IMR-90 (cell line): ENCODE measurements at regions not wholly inside any gene's neighbourhood (a gene's known extent, or its start where the extent isn't known, plus 50 kb on each side); places are given as distances from the start of the nearest gene placed in this dataset.

Experiments
- ATAC-seq: fragments of 200-7000 bp; cut with Tn5 transposase; 2 replicates; pipeline ENCODE4 v1.9.1; 2020; ENCODE audit warnings: low read depth, mild to moderate bottlenecking, moderate library complexity
- BruUV-seq: library from RNA; stranded (reverse); fragments of 400-500 nt; replicated peaks from 2 replicates; lab custom pipeline; 2021; lab: Mats Ljungman, UMichigan
- CTCF ChIA-PET: fragments of 300-600 bp; formaldehyde crosslinking; extraction: SDS; loops from one replicate; lab custom pipeline; 2021; ENCODE audit warnings: antibody characterized with exemption; lab: Yijun Ruan, JAX
- POLR2A ChIA-PET: fragments of 300-600 bp; sonication (Branson Sonifier 250); formaldehyde crosslinking; loops from one replicate; lab custom pipeline; 2022; ENCODE audit warnings: antibody characterized with exemption; ENCODE audit not compliant: unreplicated experiment; lab: Charles Lee
- DNase-seq: peaks from one replicate; pipeline ENCODE4 v3.0.0; 2013
- H2AFZ ChIP-seq: replicated peaks from 2 replicates; pipeline ENCODE3; 2013; ENCODE audit warnings: low read length, mild to moderate bottlenecking; ENCODE audit not compliant: poor library complexity
- H2AK5ac ChIP-seq: 2 replicates; pipeline ENCODE4 v1.6.1; 2013; ENCODE audit warnings: low read depth, low read length, inconsistent platforms
- H2AK9ac ChIP-seq: replicated peaks from 2 replicates; pipeline ENCODE3; 2013; ENCODE audit warnings: mild to moderate bottlenecking, low read depth, low read length, moderate library complexity; ENCODE audit not compliant: poor library complexity
- H2BK120ac ChIP-seq: 2 replicates; pipeline ENCODE4 v1.6.1; 2013; ENCODE audit warnings: low read depth, low read length, inconsistent platforms
- H2BK15ac ChIP-seq: 3 replicates; pipeline ENCODE4 v1.6.1; 2013; ENCODE audit warnings: low read depth, low read length, inconsistent platforms
- H2BK20ac ChIP-seq: 2 replicates; pipeline ENCODE4 v1.6.1; 2013; ENCODE audit warnings: low read depth, mild to moderate bottlenecking, inconsistent platforms, low read length, moderate library complexity
- H2BK5ac ChIP-seq: 2 replicates; pipeline ENCODE4 v1.6.1; 2013; ENCODE audit warnings: mild to moderate bottlenecking, low read depth, low read length, inconsistent platforms; ENCODE audit not compliant: poor library complexity, severe bottlenecking
- H3K14ac ChIP-seq: replicated peaks from 2 replicates; pipeline ENCODE4 v1.6.1; 2013; ENCODE audit warnings: low read depth, low read length, inconsistent platforms
- H3K18ac ChIP-seq: 2 replicates; pipeline ENCODE4 v1.6.1; 2013; ENCODE audit warnings: low read depth, low read length, control low read depth
- H3K23ac ChIP-seq: 2 replicates; pipeline ENCODE4 v1.6.1; 2013; ENCODE audit warnings: low read depth, low read length, inconsistent platforms
- H3K27ac ChIP-seq: 2 replicates; pipeline ENCODE4 v1.5.1; 2013; ENCODE audit warnings: mild to moderate bottlenecking, control low read depth, low read length; ENCODE audit not compliant: insufficient read depth
- H3K27me3 ChIP-seq: 2 replicates; pipeline ENCODE4 v1.6.1; 2013; ENCODE audit warnings: low read length; ENCODE audit not compliant: control insufficient read depth, insufficient read depth
- H3K36me3 ChIP-seq: 2 replicates; pipeline ENCODE4 v1.6.1; 2013; ENCODE audit warnings: low read length, mixed read lengths; ENCODE audit not compliant: control insufficient read depth, insufficient read depth
- H3K4ac ChIP-seq: 2 replicates; pipeline ENCODE4 v1.6.1; 2013; ENCODE audit warnings: low read depth, low read length, inconsistent platforms
- H3K4me1 ChIP-seq: 2 replicates; pipeline ENCODE4 v1.6.1; 2013; ENCODE audit warnings: low read length, mixed read lengths; ENCODE audit not compliant: control insufficient read depth, insufficient read depth
- H3K4me2 ChIP-seq: 2 replicates; pipeline ENCODE4 v1.6.1; 2013; ENCODE audit warnings: low read depth, mild to moderate bottlenecking, control low read depth, low read length, moderate library complexity
- H3K4me3 ChIP-seq: 2 replicates; pipeline ENCODE4 v1.5.1; 2013; ENCODE audit warnings: low read depth, mild to moderate bottlenecking, control low read depth, low read length, moderate library complexity; ENCODE audit not compliant: insufficient read depth
- H3K56ac ChIP-seq: 2 replicates; pipeline ENCODE4 v1.6.1; 2013; ENCODE audit warnings: low read length, inconsistent platforms; ENCODE audit not compliant: insufficient read depth; ENCODE audit errors: extremely low read depth
- H3K79me1 ChIP-seq, 2 experiments: 2 replicates each; pipeline ENCODE4 v1.6.1; 2013; ENCODE audit warnings: low read length in 2 of 2, inconsistent platforms in 1 of 2, low read depth in 1 of 2
- H3K9ac ChIP-seq: 2 replicates; pipeline ENCODE4 v1.6.1; 2013; ENCODE audit warnings: low read depth, low read length, control low read depth
- H3K9me1 ChIP-seq: 2 replicates; pipeline ENCODE4 v1.6.1; 2013; ENCODE audit warnings: low read length, inconsistent platforms; ENCODE audit not compliant: insufficient read depth
- H3K9me3 ChIP-seq: 2 replicates; pipeline ENCODE4 v1.6.1; 2013; ENCODE audit warnings: low read length; ENCODE audit not compliant: control insufficient read depth, insufficient read depth
- H4K20me1 ChIP-seq: 2 replicates; pipeline ENCODE4 v1.6.1; 2013; ENCODE audit warnings: low read length, inconsistent platforms; ENCODE audit not compliant: insufficient read depth
- H4K5ac ChIP-seq: 2 replicates; pipeline ENCODE4 v1.6.1; 2013; ENCODE audit warnings: mild to moderate bottlenecking, low read depth, low read length, control low read depth
- H4K8ac ChIP-seq, 2 experiments: 2 replicates each; pipeline ENCODE4 v1.6.1; 2013; ENCODE audit warnings: low read depth in 2 of 2, low read length in 2 of 2, control low read depth in 1 of 2, inconsistent platforms in 1 of 2
- H4K91ac ChIP-seq: 2 replicates; pipeline ENCODE4 v1.6.1; 2013; ENCODE audit warnings: low read depth, low read length, inconsistent platforms; ENCODE audit not compliant: insufficient read depth
- BHLHE40 ChIP-seq: fragments of 150-350 bp; IDR thresholded peaks from 2 replicates; pipeline ENCODE4 v1.6.1; 2016; ENCODE audit warnings: mild to moderate bottlenecking, low read depth, low read length
- CHD1 ChIP-seq: IDR thresholded peaks from 2 replicates; pipeline ENCODE4 v1.6.1; 2012; ENCODE audit warnings: low read depth, low read length, improper control_type of control experiment
- FOS ChIP-seq: fragments of 150-350 bp; IDR thresholded peaks from 2 replicates; pipeline ENCODE4 v1.6.1; 2016; ENCODE audit warnings: low read depth, low read length
- MXI1 ChIP-seq: IDR thresholded peaks from 2 replicates; pipeline ENCODE4 v1.6.1; 2012; ENCODE audit warnings: low read depth, mild to moderate bottlenecking, low read length, moderate library complexity, borderline replicate concordance
- NFE2L2 ChIP-seq: fragments of 150-350 bp; IDR thresholded peaks from 2 replicates; pipeline ENCODE4 v1.6.1; 2016; ENCODE audit warnings: low read depth, mild to moderate bottlenecking, low read length
- RAD21 ChIP-seq: IDR thresholded peaks from 2 replicates; pipeline ENCODE4 v1.6.1; 2012; ENCODE audit warnings: low read length, improper control_type of control experiment
- RCOR1 ChIP-seq: IDR thresholded peaks from 2 replicates; pipeline ENCODE4 v1.6.1; 2012; ENCODE audit warnings: mild to moderate bottlenecking, low read length, improper control_type of control experiment; ENCODE audit not compliant: insufficient replicate concordance
- RFX5 ChIP-seq: IDR thresholded peaks from 2 replicates; pipeline ENCODE4 v1.8.0; 2012; ENCODE audit warnings: low read depth, mild to moderate bottlenecking, low read length, moderate library complexity
- WGBS, 2 experiments: methylation state at CpG; one replicate each; pipeline versions ENCODE4 v1.1.5 to v1.1.7; 2013; ENCODE audit warnings: missing lambda C conversion rate in 2 of 2; ENCODE audit not compliant: insufficient read length in 1 of 2; ENCODE audit errors: extremely low coverage in 2 of 2; 5-methylcytosine and 5-hydroxymethylcytosine counted together
- dilution Hi-C: fragments of 300-500 bp; cut with HindIII; formaldehyde crosslinking; loops from one replicate; pipeline ENCODE4 v1.14.3; 2018; ENCODE audit warnings: low sequenced_read_pairs; ENCODE audit not compliant: unreplicated experiment
- in situ Hi-C: fragments of 300-500 bp; cut with MboI; formaldehyde crosslinking; loops from 3 replicates; pipeline ENCODE4 v1.14.3; 2019; ENCODE audit warnings: low sequenced_read_pairs, inconsistent platforms, mixed read lengths
- intact Hi-C: fragments of 100-400 bp; cut with micrococcal nuclease; formaldehyde crosslinking; loops from 2 replicates; pipeline ENCODE4 v1.10.0; 2022
- TF ChIP-seq, protein P1 (sequence below): fragments of 150-350 bp; IDR thresholded peaks from 2 replicates; pipeline ENCODE4 v1.6.1; 2016; ENCODE audit warnings: low read depth, mild to moderate bottlenecking, low read length, moderate library complexity, borderline replicate concordance
- TF ChIP-seq, protein P2 (sequence below): fragments of 150-350 bp; IDR thresholded peaks from 2 replicates; pipeline ENCODE4 v1.6.1; 2017; ENCODE audit warnings: mild to moderate bottlenecking, antibody characterized with exemption, low read length, low read depth

DNA sequence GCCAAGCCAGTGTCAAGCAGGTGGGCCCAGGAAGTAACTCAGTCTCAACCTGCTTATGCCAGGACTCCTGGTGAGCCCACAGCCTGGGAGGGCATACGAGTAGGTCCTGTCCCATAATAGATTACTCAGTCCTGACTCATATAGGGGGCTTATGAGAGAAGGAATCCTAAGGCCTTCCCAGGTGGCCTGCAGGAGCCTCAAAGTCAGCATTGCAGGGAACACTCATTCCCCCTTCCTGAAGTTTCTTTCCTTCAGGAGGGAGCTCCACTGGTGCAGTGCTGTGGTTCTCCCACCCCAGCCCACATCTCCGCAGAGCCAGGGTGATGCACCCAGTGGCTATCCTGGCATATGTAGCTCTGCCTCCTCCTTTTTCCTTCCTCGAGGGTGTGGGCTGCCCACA is 137.3 kb downstream of the ZIC5 start:
- no peak overlapping the region for H2AK9ac ChIP-seq
- no peaks in the 10 kb centered on the region for H3K9me3 ChIP-seq
- H3K9me1 ChIP-seq, result no peaks in the 10 kb centered on the region
- no peak overlapping the region for H3K56ac ChIP-seq
- H2BK20ac ChIP-seq, result no peak overlapping the region
- TF ChIP-seq, protein P1, sequence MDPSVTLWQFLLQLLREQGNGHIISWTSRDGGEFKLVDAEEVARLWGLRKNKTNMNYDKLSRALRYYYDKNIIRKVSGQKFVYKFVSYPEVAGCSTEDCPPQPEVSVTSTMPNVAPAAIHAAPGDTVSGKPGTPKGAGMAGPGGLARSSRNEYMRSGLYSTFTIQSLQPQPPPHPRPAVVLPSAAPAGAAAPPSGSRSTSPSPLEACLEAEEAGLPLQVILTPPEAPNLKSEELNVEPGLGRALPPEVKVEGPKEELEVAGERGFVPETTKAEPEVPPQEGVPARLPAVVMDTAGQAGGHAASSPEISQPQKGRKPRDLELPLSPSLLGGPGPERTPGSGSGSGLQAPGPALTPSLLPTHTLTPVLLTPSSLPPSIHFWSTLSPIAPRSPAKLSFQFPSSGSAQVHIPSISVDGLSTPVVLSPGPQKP, result no peak
- TF ChIP-seq, protein P2, sequence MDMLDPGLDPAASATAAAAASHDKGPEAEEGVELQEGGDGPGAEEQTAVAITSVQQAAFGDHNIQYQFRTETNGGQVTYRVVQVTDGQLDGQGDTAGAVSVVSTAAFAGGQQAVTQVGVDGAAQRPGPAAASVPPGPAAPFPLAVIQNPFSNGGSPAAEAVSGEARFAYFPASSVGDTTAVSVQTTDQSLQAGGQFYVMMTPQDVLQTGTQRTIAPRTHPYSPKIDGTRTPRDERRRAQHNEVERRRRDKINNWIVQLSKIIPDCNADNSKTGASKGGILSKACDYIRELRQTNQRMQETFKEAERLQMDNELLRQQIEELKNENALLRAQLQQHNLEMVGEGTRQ, result no peak
- TF ChIP-seq MXI1 (no peak), BHLHE40 (no peak), RFX5 (no peak), RAD21 (no peak), FOS (no peak), NFE2L2 (no peak), RCOR1 (no peak), CHD1 (no peak)
- no peaks in the 10 kb centered on the region for H3K4me1 ChIP-seq
- no peaks in the 10 kb centered on the region for H4K20me1 ChIP-seq
- CTCF ChIA-PET, result no interaction called here
- no peak overlapping the region for H4K5ac ChIP-seq
- no peak overlapping the region for H3K4me2 ChIP-seq
- H3K27ac ChIP-seq, result no peak overlapping the region
- intact Hi-C loops (no loop called here), in situ Hi-C loops (no loop called here), dilution Hi-C loops (no loop called here)
- no TSS peak for BruUV-seq
- POLR2A ChIA-PET, result no interaction called here
- H3K27me3 ChIP-seq, result no peaks in the 10 kb centered on the region; the same call in 1 of the 2 replicates
- no peak overlapping the region for H3K14ac ChIP-seq
- H3K4ac ChIP-seq, result no peak overlapping the region
- no peaks in the 10 kb centered on the region for H3K36me3 ChIP-seq
- H2AK5ac ChIP-seq, result no peak overlapping the region
- no peak overlapping the region for H3K4me3 ChIP-seq
- H3K9ac ChIP-seq, result no peak overlapping the region
- H2AFZ ChIP-seq, result no peak overlapping the region
- ATAC-seq (no peak), DNase-seq (no peak)
- WGBS, 2 experiments, result 86% methylated on average over 1 of the region's 3 CpGs; no CpG with 5 or more reads in 1 of the 2 experiments
- H2BK5ac ChIP-seq, result no peak overlapping the region
- H3K18ac ChIP-seq, result no peak overlapping the region
- no peak overlapping the region for H4K91ac ChIP-seq
- no peak overlapping the region for H3K23ac ChIP-seq
- no peak overlapping the region for H2BK15ac ChIP-seq
- no peak overlapping the region for H4K8ac ChIP-seq
- no peak overlapping the region for H2BK120ac ChIP-seq
- no peaks in the 10 kb centered on the region for H3K79me1 ChIP-seq
